ENCODE measurements at regions not wholly inside any gene's neighbourhood (a gene's known extent, or its start where the extent isn't known, plus 50 kb on each side); places are given as distances from the start of the nearest gene placed in this dataset.

- H3K4me1 Mint-ChIP-seq = no peaks in the 10 kb centered on the region
- H3K36me3 Mint-ChIP-seq = no peaks in the 10 kb centered on the region
- H3K27ac Mint-ChIP-seq = no peak overlapping the region
- no peaks in the 10 kb centered on the region for H3K9me3 ChIP-seq (ENCODE audit: control insufficient read depth in 2 of 2, low read length in 2 of 2)
- H3K9me3 Mint-ChIP-seq = peaks cover 0 to 3% (median 1%) of the 10 kb centered on the region in 7 donors
- ATAC-seq (ENCODE audit: low read depth in 2 of 2) (no peak), DNase-seq (no peak)
- H3K27me3 ChIP-seq (ENCODE audit: control insufficient read depth, insufficient read depth, low read length) = no peaks in the 10 kb centered on the region
- H3K36me3 ChIP-seq (ENCODE audit: control insufficient read depth, insufficient read depth, low read length) = no peaks in the 10 kb centered on the region
- no peaks in the 10 kb centered on the region for H3K4me1 ChIP-seq (ENCODE audit: control insufficient read depth, insufficient read depth, low read length, poor library complexity, severe bottlenecking)
- no peak overlapping the region for H3K4me3 ChIP-seq (ENCODE audit: low read depth, low read length)
- H3K4me3 Mint-ChIP-seq = no peak overlapping the region
- H3K27ac ChIP-seq (ENCODE audit: insufficient read depth, low read length, poor library complexity, severe bottlenecking) = no peak overlapping the region
- H3K27me3 Mint-ChIP-seq = no peaks in the 10 kb centered on the region
Observed at GRCh38 chr3:139778682-139779233, 101.0 kb upstream of the NMNAT3 start.

- no peaks in the 10 kb centered on the region for H3K27me3 Mint-ChIP-seq
- no peak overlapping the region for H3K4me3 ChIP-seq (ENCODE audit: low read depth, low read length)
- H3K4me1 Mint-ChIP-seq = no peaks in the 10 kb centered on the region
- H3K36me3 ChIP-seq (ENCODE audit: control insufficient read depth, insufficient read depth, low read length) = no peaks in the 10 kb centered on the region
- H3K4me1 ChIP-seq (ENCODE audit: control insufficient read depth, insufficient read depth, low read length, poor library complexity, severe bottlenecking) = no peaks in the 10 kb centered on the region
- H3K27ac Mint-ChIP-seq = no peak overlapping the region
- no peaks in the 10 kb centered on the region for H3K9me3 ChIP-seq (ENCODE audit: control insufficient read depth in 2 of 2, low read length in 2 of 2)
- ATAC-seq (ENCODE audit: low read depth in 2 of 2) (no peak), DNase-seq (no peak)
- H3K4me3 Mint-ChIP-seq = no peak overlapping the region
- peaks cover 0 to 2% (median 0%) of the 10 kb centered on the region in 7 donors for H3K9me3 Mint-ChIP-seq
- no peaks in the 10 kb centered on the region for H3K36me3 Mint-ChIP-seq
- H3K27ac ChIP-seq (ENCODE audit: insufficient read depth, low read length, poor library complexity, severe bottlenecking) = no peak overlapping the region
- no peaks in the 10 kb centered on the region for H3K27me3 ChIP-seq (ENCODE audit: control insufficient read depth, insufficient read depth, low read length)
Observed at GRCh38 chr3:139774560-139775302, 97.0 kb upstream of the NMNAT3 start.

- Histone ChIP-seq H3K4me1 (ENCODE audit: control insufficient read depth, insufficient read depth, low read length, poor library complexity, severe bottlenecking) (no peaks in the 10 kb centered on the region), H3K9me3 (ENCODE audit: control insufficient read depth in 2 of 2, low read length in 2 of 2) (no peaks in the 10 kb centered on the region), H3K36me3 (ENCODE audit: control insufficient read depth, insufficient read depth, low read length) (no peaks in the 10 kb centered on the region), H3K27me3 (ENCODE audit: control insufficient read depth, insufficient read depth, low read length) (no peaks in the 10 kb centered on the region), H3K4me3 (ENCODE audit: low read depth, low read length) (no peak overlapping the region), H3K27ac (ENCODE audit: insufficient read depth, low read length, poor library complexity, severe bottlenecking) (no peak overlapping the region)
- peaks cover 0 to 6% (median 0%) of the 10 kb centered on the region in 7 donors for H3K9me3 Mint-ChIP-seq
- no peaks in the 10 kb centered on the region for H3K4me1 Mint-ChIP-seq
- DNase-seq (no peak), ATAC-seq (ENCODE audit: low read depth in 2 of 2) (no peak)
- no peaks in the 10 kb centered on the region for H3K36me3 Mint-ChIP-seq
- no peaks in the 10 kb centered on the region for H3K27me3 Mint-ChIP-seq
- H3K4me3 Mint-ChIP-seq = no peak overlapping the region
- no peak overlapping the region for H3K27ac Mint-ChIP-seq
Observed at GRCh38 chr3:139772539-139773500, 95.0 kb upstream of the NMNAT3 start.

- no peak overlapping the region for H3K4me3 ChIP-seq (ENCODE audit: low read depth, low read length)
- ATAC-seq (ENCODE audit: low read depth in 2 of 2) (no peak), DNase-seq (no peak)
- H3K4me3 Mint-ChIP-seq = no peak overlapping the region
- H3K27ac Mint-ChIP-seq = no peak overlapping the region
- H3K4me1 ChIP-seq (ENCODE audit: control insufficient read depth, insufficient read depth, low read length, poor library complexity, severe bottlenecking) = no peaks in the 10 kb centered on the region
- no peaks in the 10 kb centered on the region for H3K36me3 Mint-ChIP-seq
- H3K36me3 ChIP-seq (ENCODE audit: control insufficient read depth, insufficient read depth, low read length) = no peaks in the 10 kb centered on the region
- H3K9me3 Mint-ChIP-seq = peaks cover 0 to 7% (median 0%) of the 10 kb centered on the region in 7 donors
- no peaks in the 10 kb centered on the region for H3K27me3 Mint-ChIP-seq
- no peaks in the 10 kb centered on the region for H3K9me3 ChIP-seq (ENCODE audit: control insufficient read depth in 2 of 2, low read length in 2 of 2)
- no peaks in the 10 kb centered on the region for H3K4me1 Mint-ChIP-seq
- no peaks in the 10 kb centered on the region for H3K27me3 ChIP-seq (ENCODE audit: control insufficient read depth, insufficient read depth, low read length)
- no peak overlapping the region for H3K27ac ChIP-seq (ENCODE audit: insufficient read depth, low read length, poor library complexity, severe bottlenecking)
Observed at GRCh38 chr3:139771331-139771730, 93.6 kb upstream of the NMNAT3 start.

- no peak for DNase-seq
- no peaks in the 10 kb centered on the region for H3K4me1 Mint-ChIP-seq
Observed at GRCh38 chr3:139770577-139770976, 92.8 kb upstream of the NMNAT3 start.

GRCh38 chr3:139769796-139770195 lies 92.0 kb upstream of the NMNAT3 start:
- Mint-ChIP-seq H3K36me3 (no peaks in the 10 kb centered on the region), H3K4me1 (no peaks in the 10 kb centered on the region), H3K4me3 (no peak overlapping the region), H3K27me3 (no peaks in the 10 kb centered on the region), H3K27ac (peak overlapping the region in 1 of 3 donors; percentile 46), H3K9me3 (peaks cover 0 to 8% (median 0%) of the 10 kb centered on the region in 7 donors)
- no peaks in the 10 kb centered on the region for H3K4me1 ChIP-seq (ENCODE audit: control insufficient read depth, insufficient read depth, low read length, poor library complexity, severe bottlenecking)
- no peak overlapping the region for H3K4me3 ChIP-seq (ENCODE audit: low read depth, low read length)
- no peak for DNase-seq
- no peak overlapping the region for H3K27ac ChIP-seq (ENCODE audit: insufficient read depth, low read length, poor library complexity, severe bottlenecking)
- H3K36me3 ChIP-seq (ENCODE audit: control insufficient read depth, insufficient read depth, low read length) = no peaks in the 10 kb centered on the region
- no peaks in the 10 kb centered on the region for H3K9me3 ChIP-seq (ENCODE audit: control insufficient read depth in 2 of 2, low read length in 2 of 2)
- H3K27me3 ChIP-seq (ENCODE audit: control insufficient read depth, insufficient read depth, low read length) = no peaks in the 10 kb centered on the region
- no peak for ATAC-seq (ENCODE audit: low read depth in 2 of 2)

More at GRCh38 chr3:139770577-139770976, 92.8 kb upstream of the NMNAT3 start:
- Histone ChIP-seq H3K4me3 (ENCODE audit: low read depth, low read length) (no peak overlapping the region), H3K9me3 (ENCODE audit: control insufficient read depth in 2 of 2, low read length in 2 of 2) (no peaks in the 10 kb centered on the region), H3K36me3 (ENCODE audit: control insufficient read depth, insufficient read depth, low read length) (no peaks in the 10 kb centered on the region), H3K27ac (ENCODE audit: insufficient read depth, low read length, poor library complexity, severe bottlenecking) (no peak overlapping the region), H3K27me3 (ENCODE audit: control insufficient read depth, insufficient read depth, low read length) (no peaks in the 10 kb centered on the region), H3K4me1 (ENCODE audit: control insufficient read depth, insufficient read depth, low read length, poor library complexity, severe bottlenecking) (no peaks in the 10 kb centered on the region)
- no peaks in the 10 kb centered on the region for H3K27me3 Mint-ChIP-seq
- no peak for ATAC-seq (ENCODE audit: low read depth in 2 of 2)
- no peak overlapping the region for H3K4me3 Mint-ChIP-seq
- peaks cover 0 to 8% (median 0%) of the 10 kb centered on the region in 7 donors for H3K9me3 Mint-ChIP-seq
- H3K27ac Mint-ChIP-seq = no peak overlapping the region
- H3K36me3 Mint-ChIP-seq = no peaks in the 10 kb centered on the region

- no peak overlapping the region for H3K27ac Mint-ChIP-seq
- no peaks in the 10 kb centered on the region for H3K27me3 Mint-ChIP-seq
- H3K36me3 Mint-ChIP-seq = no peaks in the 10 kb centered on the region
- no peaks in the 10 kb centered on the region for H3K9me3 ChIP-seq (ENCODE audit: control insufficient read depth in 2 of 2, low read length in 2 of 2)
- peaks cover 0 to 4% (median 0%) of the 10 kb centered on the region in 4 donors for H3K4me1 Mint-ChIP-seq
- H3K27ac ChIP-seq (ENCODE audit: insufficient read depth, low read length, poor library complexity, severe bottlenecking) = no peak overlapping the region
- no peaks in the 10 kb centered on the region for H3K4me1 ChIP-seq (ENCODE audit: control insufficient read depth, insufficient read depth, low read length, poor library complexity, severe bottlenecking)
- no peaks in the 10 kb centered on the region for H3K36me3 ChIP-seq (ENCODE audit: control insufficient read depth, insufficient read depth, low read length)
- no peak for ATAC-seq (ENCODE audit: low read depth in 2 of 2)
- no peak for DNase-seq
- H3K4me3 ChIP-seq (ENCODE audit: low read depth, low read length) = no peak overlapping the region
- H3K9me3 Mint-ChIP-seq = peaks cover 0 to 8% (median 0%) of the 10 kb centered on the region in 7 donors
- no peak overlapping the region for H3K4me3 Mint-ChIP-seq
- no peaks in the 10 kb centered on the region for H3K27me3 ChIP-seq (ENCODE audit: control insufficient read depth, insufficient read depth, low read length)
Observed at GRCh38 chr3:139764936-139765335, 87.2 kb upstream of the NMNAT3 start.

Data from CD4-positive, CD25-positive, alpha-beta regulatory T cell (primary cell).